Upper lobe of right lung (tissue), 1 donor: ENCODE measurements at regions not wholly inside any gene's neighbourhood (a gene's known extent, or its start where the extent isn't known, plus 50 kb on each side); places are given as distances from the start of the nearest gene placed in this dataset.
"Not testable (repeated sequence)": the region's sequence is repeated elsewhere in the genome, so short reads cannot be mapped to it uniquely, and the experiment has no call there.

Experiments used
- ATAC-seq: fragments of 200-7000 bp; cut with Tn5 transposase; one replicate; pipeline ENCODE4 v1.9.1; 2020; ENCODE audit warnings: mild to moderate bottlenecking, moderate library complexity
- DNase-seq: peaks from one replicate; pipeline ENCODE4 v3.0.0-alpha.2; 2020
- H3K27ac ChIP-seq: fragments of 200-600 bp; one replicate; pipeline ENCODE4 v1.8.0; 2022
- H3K27me3 ChIP-seq: fragments of 200-600 bp; one replicate; pipeline ENCODE4 v1.8.0; 2022; ENCODE audit warnings: mild to moderate bottlenecking
- H3K36me3 ChIP-seq: fragments of 200-600 bp; one replicate; pipeline ENCODE4 v1.8.0; 2022
- H3K4me1 ChIP-seq: fragments of 200-600 bp; one replicate; pipeline ENCODE4 v1.8.0; 2022
- H3K4me3 ChIP-seq: fragments of 200-600 bp; one replicate; pipeline ENCODE4 v1.8.0; 2022; ENCODE audit warnings: mild to moderate bottlenecking
- H3K9me3 ChIP-seq: fragments of 200-600 bp; one replicate; pipeline ENCODE4 v1.8.0; 2022
- intact Hi-C: fragments of 100-400 bp; cut with DNase I; formaldehyde crosslinking; loops from one replicate; pipeline ENCODE4 v1.11.0; 2022
- TF ChIP-seq, protein P1 (sequence below): fragments of 200-600 bp; IDR thresholded peaks from one replicate; pipeline ENCODE4 v1.8.0; 2022; ENCODE audit warnings: antibody characterized with exemption
- donor health status: DM: no; HTN: yes; CAD: no; lungs with severe emphysema.

DNA sequence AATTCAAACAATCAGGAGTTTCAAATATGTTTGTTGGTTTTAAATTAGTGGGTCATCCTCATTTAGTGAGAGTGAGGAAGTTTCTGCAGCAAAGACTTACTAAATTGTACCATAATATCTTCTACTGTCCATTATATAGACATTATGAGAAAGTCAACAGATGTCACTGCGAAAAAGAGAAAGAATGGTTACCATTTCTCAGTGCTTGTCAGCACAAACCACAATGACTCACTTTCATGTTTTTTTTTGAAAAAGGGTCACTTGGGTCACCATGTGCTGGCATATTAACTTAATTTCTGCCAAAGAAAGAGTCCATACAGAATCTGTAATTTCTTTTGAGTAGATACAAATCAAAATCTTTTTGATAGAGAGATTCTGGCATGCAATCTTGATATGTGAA is 924.6 kb upstream of the FAT3 start:
- H3K27me3 ChIP-seq = no peaks in the 10 kb centered on the region
- TF ChIP-seq, protein P1, sequence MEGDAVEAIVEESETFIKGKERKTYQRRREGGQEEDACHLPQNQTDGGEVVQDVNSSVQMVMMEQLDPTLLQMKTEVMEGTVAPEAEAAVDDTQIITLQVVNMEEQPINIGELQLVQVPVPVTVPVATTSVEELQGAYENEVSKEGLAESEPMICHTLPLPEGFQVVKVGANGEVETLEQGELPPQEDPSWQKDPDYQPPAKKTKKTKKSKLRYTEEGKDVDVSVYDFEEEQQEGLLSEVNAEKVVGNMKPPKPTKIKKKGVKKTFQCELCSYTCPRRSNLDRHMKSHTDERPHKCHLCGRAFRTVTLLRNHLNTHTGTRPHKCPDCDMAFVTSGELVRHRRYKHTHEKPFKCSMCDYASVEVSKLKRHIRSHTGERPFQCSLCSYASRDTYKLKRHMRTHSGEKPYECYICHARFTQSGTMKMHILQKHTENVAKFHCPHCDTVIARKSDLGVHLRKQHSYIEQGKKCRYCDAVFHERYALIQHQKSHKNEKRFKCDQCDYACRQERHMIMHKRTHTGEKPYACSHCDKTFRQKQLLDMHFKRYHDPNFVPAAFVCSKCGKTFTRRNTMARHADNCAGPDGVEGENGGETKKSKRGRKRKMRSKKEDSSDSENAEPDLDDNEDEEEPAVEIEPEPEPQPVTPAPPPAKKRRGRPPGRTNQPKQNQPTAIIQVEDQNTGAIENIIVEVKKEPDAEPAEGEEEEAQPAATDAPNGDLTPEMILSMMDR = no peak
- DNase-seq = no peak
- intact Hi-C loops = no loop called here
- H3K36me3 ChIP-seq = no peaks in the 10 kb centered on the region
- H3K9me3 ChIP-seq = no peaks in the 10 kb centered on the region
- ATAC-seq = no peak
- H3K4me3 ChIP-seq = no peak overlapping the region
- H3K27ac ChIP-seq = no peak overlapping the region
- no peaks in the 10 kb centered on the region for H3K4me1 ChIP-seq

DNA sequence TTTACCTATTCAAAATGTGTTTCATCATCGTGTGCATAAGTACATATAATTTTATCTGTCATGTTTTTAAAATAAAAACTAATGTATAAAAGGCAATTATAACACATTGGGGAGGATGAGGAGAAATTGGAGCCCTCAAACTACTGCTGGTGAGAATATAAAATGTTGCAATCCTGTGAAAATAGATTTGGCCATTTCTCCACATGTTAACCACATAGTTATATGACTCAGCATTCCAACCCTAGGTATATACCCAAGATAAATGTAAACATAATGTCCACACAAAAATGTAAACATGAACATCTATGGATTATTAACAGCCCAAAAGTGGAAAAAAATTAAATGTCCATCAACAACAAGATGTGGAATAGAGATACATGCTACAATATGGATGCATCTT is 928.0 kb upstream of the FAT3 start:
- no peak for ATAC-seq
- no peak for DNase-seq
- Histone ChIP-seq H3K36me3 (no peaks in the 10 kb centered on the region), H3K27ac (no peak overlapping the region), H3K4me3 (no peak overlapping the region), H3K4me1 (no peaks in the 10 kb centered on the region), H3K9me3 (no peaks in the 10 kb centered on the region), H3K27me3 (no peaks in the 10 kb centered on the region)
- intact Hi-C loops = no loop called here
- TF ChIP-seq, protein P1 = no peak

DNA sequence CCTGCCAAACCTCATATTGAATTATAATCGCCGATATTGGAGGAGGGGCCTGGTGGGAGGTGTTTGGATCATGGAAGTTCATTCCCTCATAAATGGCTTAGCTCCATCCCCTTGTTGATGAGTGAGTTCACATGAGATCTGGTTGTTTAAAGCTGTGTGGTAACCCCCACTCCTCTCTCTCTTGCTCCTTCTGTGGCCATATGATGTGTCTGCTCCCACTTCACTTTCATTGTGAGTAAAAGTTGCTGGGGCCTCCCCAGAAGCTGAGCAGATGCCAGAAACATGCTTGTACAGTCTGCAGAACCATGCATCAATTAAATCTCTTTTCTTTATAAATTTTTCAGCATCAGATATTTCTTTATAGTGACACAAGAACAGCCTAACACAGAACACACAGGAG is 929.0 kb upstream of the FAT3 start:
- Histone ChIP-seq H3K27me3 (no peaks in the 10 kb centered on the region), H3K4me3 (no peak overlapping the region), H3K36me3 (no peaks in the 10 kb centered on the region), H3K4me1 (no peaks in the 10 kb centered on the region), H3K27ac (no peak overlapping the region), H3K9me3 (no peaks in the 10 kb centered on the region)
- TF ChIP-seq, protein P1 = no peak
- ATAC-seq = no peak
- DNase-seq = no peak
- intact Hi-C loops = no loop called here

DNA sequence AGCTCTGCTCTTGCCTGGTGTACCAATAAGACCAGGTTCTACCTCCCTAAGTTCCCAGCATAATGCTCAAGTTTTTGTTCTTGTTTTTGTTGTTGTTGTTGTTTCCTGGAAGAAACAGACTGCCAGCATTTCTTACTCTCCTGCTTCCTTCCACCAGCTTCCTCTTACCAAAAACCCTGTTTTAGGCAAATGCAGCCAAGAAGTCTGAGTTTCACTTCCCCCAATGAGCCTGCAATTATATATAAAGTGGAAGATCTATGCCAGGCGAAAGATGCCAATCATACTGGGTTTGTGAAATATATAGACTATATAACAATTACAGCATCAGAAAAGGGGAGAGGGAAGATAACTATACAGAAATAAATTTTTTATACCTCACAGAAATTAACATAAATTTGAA is 931.5 kb upstream of the FAT3 start:
- Histone ChIP-seq H3K4me3 (no peak overlapping the region), H3K36me3 (no peaks in the 10 kb centered on the region), H3K27me3 (no peaks in the 10 kb centered on the region), H3K9me3 (no peaks in the 10 kb centered on the region), H3K4me1 (no peaks in the 10 kb centered on the region), H3K27ac (no peak overlapping the region)
- TF ChIP-seq, protein P1 = no peak
- intact Hi-C loops = no loop called here
- ATAC-seq = no peak
- DNase-seq = no peak

DNA sequence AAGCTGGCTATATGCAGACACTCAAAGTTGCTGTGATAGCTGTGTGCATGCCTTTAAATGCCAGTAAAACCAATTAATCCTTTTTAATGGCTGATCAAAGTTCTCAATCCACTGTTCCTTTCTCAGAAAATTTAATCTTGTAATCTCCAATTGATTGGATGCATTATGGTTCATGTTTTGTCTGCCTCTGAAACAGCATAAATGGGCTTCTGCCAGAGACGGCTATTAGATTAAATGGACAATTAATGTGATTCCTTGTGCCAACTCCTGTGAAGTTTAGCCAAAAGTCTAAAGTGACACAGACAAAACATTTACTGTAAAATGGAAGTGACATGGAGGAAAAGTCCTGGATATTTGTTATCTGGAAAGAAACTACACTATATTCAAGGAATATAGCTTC is 952.5 kb upstream of the FAT3 start:
- DNase-seq = no peak
- Histone ChIP-seq H3K4me3 (no peak overlapping the region), H3K4me1 (no peaks in the 10 kb centered on the region), H3K36me3 (no peaks in the 10 kb centered on the region), H3K27me3 (no peaks in the 10 kb centered on the region), H3K27ac (no peak overlapping the region), H3K9me3 (no peaks in the 10 kb centered on the region)
- TF ChIP-seq, protein P1 = no peak
- intact Hi-C loops = no loop called here
- ATAC-seq = no peak

DNA sequence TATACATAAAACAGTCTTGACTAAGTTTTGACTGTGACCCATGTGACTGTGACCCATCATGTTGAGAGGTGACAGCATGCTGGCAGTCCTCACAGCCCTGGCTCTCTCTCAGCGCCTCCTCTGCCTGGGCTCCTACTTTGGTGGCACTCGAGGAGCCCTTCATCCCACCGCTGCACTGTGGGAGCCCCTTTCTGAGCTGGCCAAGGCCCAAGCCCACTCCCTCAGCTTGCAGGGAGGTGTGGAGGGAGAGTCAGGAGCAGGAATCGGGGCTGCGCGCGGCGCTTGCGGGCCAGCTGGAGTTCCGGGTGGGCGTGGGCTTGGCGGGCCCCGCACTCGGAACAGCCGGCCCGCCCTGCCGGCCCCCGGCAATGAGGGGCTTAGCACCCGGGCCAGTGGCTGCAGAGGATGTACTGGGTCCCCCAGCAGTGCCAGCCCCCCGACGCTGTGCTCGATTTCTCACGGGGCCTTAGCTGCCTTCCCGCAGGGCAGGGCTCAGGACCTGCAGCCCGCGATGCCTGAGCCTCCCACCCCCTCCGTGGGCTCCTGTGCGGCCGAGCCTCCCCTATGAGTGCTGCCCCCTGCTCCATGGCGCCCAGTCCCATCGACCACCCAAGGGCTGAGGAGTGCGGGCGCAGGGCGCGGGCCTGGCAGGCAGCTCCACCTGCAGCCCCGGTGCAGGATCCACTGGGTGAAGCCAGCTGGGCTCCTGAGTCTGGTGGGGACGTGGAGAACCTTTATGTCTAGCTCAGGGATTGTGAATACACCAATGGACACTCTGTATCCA is 955.9 kb upstream of the FAT3 start:
- H3K4me3 ChIP-seq, H3K9me3 ChIP-seq, H3K4me1 ChIP-seq, intact Hi-C loops, ATAC-seq, H3K27ac ChIP-seq, DNase-seq, H3K27me3 ChIP-seq, H3K36me3 ChIP-seq: not testable (repeated sequence)
